ENCODE measurements at regions not wholly inside any gene's neighbourhood (a gene's known extent, or its start where the extent isn't known, plus 50 kb on each side); places are given as distances from the start of the nearest gene placed in this dataset.
A peak's percentile ranks its signal among the peaks of the same experiment; 100 is the strongest.

DNA sequence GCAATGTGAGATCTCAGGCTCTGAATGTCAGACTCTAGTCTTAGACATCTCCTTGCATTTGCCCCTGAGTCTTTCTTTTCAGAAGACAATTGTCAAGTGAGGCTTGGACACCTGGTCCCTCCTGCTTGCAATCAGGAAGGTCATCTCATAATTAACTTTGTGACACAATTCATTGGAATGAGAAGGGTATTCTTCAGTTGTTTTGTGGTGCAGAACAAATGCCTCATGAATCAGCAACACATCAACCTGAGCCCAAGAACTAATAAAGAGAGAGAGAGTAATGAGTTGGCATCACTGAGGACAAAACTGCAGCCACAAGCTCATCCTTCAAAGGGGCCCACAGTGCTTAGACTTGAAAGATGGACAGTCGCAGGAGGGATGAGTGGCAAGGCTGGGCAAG is 375.8 kb downstream of the INSC start:
- DNase-seq, result no peak

DNA sequence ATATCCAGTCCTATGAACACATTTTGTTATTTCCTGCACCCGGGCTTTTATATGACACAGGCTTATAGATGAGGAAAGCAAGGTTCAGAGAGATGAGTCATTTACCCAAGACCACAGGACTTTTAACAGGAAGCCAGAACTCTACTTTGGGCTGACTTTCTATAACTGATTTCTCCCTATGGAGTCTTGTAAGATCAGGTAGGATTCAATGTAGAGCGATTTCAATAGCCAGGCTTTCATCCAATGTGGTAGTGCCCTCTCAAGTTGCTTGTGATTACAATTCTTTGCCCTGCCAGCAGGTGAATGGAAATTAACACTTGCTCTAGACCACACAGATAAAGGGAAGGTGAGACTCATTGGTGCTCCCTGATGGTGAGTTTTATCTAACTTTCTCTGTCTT is 378.3 kb downstream of the INSC start:
- no peak for DNase-seq

DNA sequence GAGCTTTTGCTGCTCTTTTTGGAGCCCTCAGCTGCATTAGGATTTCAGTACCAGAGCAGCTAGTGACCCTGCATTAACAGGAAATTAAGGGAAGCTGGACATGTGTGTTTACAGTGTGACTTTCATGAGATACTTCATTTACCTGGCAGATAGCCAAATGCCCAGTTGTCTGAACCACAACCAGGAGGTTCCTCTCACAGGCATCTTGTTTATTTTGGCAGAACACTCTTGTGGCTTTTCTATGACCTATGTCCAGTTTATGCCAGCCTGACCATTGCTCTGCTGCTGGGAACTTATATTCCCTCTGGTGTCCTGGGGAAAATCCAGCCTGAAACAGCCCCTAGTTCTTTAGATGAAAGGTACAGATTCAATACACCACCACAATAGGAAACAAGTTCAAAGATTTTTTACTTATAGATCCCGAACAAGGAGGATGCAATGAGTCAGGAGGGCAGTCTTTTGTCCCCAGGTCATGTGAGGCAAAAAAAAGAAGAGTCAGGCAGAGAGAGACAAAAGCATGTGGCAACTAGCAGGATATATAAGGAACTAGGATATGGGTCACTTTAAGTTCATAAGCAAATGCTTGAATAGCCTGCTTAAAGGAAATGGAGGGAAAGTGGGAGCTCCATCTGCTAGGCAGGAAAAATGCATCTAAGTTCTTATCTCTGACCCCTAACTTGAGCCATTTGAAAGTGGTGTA is 379.3 kb downstream of the INSC start:
- peak; percentile 14 for DNase-seq

DNA sequence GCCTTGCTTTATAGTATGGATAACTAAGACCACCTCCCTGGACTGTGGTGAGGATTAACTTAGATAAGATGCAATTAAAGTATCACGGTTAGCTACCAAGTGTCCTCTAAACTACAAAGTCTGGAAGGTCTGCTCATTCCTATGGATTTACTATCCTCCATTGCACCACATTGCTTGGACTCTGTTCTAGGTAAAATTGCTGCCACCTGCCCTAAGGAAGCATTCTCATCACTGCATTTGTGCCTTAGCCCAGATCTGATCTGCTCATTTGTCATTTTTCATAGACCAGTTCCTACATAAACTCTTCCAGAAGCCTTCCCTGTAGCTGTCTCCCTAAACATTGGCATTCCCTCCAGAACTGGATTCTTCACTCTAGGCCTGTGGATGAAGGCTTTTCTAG is 380.0 kb downstream of the INSC start:
- DNase-seq, result no peak

DNA sequence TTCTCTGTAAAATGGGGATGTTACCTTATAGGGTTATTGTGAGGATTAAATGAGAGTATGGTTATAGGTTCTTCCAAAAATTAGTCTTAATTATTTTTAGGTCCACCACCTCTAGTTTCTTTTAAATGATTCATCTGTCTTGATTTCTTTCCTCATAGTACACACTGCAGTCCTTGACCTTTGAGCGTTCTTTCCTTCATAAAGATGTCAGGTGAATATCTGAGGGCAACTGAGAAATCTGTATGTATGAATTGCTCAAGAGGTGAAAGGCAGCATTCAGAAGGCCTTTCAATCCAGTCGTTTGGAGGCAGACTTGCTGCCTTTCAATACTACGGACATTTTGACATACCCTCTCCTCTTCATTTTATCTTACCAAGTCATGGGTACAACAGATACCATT is 380.7 kb downstream of the INSC start:
- no peak for DNase-seq

DNA sequence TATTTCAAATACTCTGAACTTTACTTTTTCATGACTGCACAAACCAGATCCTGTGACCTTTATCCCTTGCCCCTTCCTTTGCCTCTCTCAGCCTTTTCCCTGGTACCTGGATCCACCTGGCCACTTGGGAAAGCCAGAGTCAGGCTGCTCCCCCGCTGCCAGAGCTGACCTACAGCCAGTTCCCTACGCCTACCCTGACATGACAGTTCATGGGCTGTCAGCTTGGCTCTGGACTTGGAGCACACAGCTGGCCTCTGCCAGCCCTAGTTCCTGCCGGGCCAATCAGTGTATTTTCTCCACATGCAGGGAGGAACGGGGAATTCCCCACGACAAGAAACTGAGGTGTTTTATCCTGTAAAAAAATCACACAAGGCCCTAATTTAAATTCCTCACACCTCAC is 382.6 kb downstream of the INSC start:
- no peak for DNase-seq

DNA sequence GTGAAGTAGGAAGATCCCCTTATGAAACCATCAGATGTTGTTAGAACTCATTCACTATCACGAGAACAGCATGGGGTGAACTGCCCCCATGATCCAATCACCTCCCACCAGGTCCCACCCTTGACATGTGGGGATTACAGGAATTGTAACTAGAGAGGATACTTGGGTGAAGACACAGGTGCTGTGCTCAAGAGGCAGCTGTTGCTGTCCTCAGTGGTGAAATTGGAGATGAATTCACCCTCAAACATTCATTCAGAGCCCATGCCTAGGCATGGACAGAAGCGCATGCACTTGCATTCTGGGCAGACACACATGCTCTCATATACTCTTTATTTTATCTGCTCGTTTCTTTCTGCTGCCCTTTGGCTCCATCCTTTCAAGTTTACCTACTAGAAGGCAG is 385.0 kb downstream of the INSC start:
- DNase-seq, result no peak

DNA sequence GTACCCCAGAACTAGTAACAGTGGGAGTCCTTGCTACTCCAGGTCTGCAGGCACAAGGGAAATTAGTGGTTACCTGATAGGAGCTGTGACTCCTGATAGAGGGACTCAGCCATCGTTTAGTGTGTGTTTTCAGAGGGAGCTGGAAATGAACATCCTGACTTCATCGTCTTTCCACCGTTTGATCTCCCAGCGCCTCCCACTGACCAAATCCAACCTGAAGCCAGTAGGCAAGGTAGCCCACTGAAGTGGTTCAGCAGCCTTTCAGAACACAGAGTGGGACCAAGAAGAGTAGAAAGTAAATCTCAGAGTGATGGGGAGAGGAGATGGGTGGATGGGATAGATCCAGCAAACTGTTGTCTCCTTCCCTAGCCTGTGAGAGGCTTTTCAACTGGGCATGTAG is 385.9 kb downstream of the INSC start:
- no peak for DNase-seq

DNA sequence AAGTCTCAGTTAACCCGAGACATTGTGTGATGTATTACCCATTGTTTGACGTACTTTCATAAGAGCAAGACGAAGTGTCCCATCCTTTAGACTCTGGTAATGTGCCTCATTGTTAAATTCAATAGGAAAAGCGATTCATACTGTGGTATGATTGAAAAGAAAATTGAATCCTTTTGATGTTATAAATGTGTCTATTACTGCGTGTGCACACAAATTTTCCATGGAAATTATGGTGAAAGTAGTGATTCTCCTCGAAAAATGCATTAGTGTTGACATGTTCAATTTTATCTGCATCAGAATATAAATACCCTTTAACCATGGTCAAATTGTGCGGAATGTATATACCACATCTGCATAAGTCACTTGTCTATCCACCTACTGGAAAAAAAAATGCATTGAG is 386.8 kb downstream of the INSC start:
- no peak for DNase-seq

DNA sequence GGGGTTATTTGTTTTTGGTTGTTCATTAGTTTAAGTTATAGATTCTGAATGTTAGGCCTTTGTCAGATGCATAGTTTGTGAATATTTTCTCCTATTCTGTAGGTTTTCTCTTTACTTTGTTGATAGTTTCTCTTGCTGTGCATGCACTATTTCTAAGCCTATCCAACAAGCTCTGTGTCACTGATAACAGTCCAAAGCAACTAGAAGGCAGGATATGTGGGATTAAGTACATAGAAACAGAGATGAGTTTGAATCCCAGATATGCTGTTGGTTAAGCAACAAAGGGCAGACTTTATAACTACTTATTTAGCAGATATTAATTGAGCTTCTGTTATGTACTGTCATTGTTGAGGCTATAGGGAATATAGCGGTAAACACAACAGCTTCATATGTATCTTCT is 390.4 kb downstream of the INSC start:
- no peak for DNase-seq

DNA sequence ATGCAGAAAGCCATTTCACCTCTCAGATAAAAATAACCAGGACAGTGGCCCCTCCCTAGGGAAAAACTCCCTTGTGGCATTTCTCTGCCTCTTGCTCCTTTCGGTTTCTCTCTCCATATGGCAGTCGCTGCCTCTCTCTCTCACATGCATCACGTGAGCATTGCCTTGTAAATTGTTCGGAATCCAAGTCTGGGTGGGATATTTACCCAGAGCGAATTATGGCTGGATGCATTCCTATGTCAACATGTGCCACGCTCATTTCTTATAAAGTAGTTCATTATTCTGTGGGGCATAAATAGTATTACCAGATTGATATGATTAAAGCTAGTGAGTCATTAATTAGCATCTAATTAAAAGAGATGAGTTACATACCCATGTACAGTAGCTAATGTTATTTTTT is 392.9 kb downstream of the INSC start:
- no peak for DNase-seq

DNA sequence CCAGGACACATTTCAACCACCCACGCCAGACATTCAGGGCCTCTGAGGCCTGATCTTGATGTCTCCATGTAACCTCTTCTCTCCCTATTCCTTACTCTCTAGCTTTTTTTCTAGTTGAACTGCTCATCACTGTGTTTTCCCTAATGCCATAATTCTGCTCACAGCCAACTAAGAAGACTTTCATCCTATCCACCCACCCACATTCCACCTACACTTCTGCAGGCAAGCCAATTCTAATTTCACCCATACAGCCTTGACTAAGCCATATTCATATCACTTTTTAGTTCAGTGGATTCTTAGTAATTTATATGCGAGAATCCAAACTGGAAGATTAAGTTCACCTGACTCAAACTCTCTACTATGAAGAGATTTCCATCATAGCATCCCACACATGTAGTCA is 394.4 kb downstream of the INSC start:
- DNase-seq, result no peak

DNA sequence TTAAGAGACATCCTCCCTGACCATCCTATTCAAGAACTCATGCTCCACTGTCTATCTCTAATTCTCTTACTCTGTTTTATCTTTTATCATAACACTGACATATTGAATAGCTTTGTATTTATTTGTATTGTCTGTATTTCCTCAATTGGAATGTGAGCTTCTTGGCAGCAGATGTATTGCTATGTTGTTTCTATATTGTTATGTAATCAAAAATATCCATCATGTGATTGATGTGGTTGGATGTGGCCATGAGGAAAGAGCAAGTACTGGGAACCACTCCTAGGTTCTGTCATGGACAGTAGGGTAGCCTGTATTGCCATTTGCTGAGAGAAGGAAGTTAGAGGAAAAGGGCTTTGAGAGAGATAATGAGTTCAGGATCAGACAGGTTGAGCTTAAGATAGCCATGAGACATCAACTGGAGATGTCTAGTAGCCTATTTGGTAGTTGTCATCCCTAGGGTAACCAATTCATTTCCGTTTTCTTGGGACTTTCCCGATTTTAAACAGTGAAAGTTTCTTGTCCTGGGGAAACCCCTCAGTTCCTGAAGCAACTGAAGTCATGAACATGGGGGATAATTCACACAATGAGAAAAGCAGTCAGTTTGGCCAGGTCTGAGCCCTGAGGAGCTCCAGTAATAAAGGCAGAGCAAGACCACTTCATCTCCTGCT is 404.5 kb downstream of the INSC start:
- DNase-seq, result peak; percentile 13

DNA sequence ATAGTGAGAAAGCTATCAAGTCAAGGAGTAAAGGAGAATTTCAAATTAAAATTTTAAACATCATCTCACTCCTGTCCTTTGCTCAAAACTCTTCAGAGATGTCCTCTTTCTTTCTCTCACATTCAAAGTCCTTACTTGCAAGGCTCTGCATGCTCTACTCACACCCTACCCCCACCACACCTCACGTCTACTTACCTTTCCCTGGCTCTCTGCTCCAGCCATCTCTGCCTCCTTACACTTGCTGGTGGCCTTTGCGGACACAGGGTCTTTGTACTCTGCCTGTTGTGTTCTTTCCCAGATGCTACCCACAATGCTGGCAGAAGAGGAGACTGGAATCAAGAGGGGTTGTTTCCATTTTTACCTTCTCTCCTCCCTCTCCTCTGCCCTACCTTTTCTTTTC is 405.2 kb downstream of the INSC start:
- no peak for DNase-seq

DNA sequence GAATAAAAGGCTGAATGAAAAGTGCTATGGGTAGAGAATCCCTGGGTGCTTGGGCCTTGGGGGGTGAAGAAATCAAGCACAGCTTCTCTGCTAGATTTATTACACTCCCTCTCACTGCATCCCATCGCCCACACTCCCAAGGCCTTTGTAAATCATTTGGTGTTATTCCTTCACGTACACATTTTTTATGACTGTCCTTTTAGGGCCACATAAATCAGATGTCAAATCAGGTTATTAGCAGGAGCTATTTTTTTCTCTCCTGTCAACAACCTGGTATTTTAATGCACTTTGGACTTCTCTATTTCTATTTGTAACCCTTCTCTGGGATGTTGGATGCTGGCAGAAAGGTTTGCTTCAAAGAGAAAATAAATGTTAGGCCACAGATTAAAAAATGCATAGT is 408.8 kb downstream of the INSC start:
- no peak for DNase-seq

DNA sequence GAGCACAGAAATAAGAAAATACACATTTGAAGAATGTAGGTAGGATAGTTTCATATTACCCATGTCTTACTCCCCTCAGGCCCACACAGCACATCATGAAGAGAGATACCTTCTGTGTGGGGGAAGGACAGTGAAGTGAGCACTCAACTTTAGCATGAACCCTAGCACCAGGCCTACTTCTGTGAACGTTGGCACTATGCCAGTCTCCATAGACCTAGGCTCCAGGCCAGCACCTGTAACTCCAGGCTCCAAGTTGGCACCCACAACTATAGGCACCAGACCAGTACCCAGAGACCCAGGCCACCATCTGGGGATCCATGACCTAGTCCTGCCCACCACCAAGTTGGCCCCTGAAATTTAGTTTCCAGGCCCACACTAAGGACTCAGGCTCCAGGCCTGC is 410.9 kb downstream of the INSC start:
- DNase-seq, result no peak

DNA sequence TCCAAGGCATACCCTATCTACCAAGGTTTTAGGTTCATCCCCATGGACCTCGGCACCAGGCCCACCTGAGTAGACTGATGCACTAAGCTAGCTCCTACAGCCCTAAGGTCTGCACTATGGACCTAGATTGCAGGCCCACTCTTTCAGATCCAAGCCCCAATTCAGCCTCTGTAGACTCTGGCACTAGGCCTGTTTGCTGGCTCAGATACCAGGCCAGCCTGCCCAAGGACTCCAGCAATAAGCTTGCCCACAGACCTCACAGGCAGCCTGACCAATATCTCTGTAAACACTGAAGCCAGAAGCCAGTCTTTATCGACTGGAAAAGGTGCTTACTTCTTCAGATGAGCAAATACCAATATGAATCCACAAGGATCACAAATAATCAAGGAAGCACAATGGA is 411.3 kb downstream of the INSC start:
- DNase-seq, result no peak

DNA sequence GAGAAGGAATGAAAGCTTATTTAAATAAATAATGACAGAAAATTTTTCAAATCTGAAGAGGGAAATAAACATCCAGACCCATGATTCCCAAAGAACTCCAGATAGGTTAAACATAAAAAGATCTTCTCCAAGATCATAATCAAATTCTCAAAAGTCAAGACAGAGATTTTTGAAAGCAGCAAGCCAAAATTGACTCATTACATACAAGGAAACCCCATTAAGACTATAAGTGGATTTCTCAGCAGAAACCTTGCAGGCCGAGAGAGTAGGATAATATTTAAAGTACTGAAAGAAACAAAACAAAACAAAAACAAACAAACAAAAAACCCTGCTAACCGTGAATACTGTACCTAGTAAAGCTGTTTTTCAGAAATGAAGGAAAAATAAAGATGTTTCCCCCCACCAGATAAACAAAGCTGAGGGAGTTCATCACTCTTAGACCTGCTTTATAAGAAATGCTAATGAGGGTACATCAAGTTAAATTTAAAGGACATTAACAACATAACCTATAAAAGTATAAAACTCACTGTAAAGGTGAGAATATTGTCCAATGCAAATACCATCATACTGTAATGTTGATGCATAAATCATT is 412.2 kb downstream of the INSC start:
- DNase-seq, result no peak

DNA sequence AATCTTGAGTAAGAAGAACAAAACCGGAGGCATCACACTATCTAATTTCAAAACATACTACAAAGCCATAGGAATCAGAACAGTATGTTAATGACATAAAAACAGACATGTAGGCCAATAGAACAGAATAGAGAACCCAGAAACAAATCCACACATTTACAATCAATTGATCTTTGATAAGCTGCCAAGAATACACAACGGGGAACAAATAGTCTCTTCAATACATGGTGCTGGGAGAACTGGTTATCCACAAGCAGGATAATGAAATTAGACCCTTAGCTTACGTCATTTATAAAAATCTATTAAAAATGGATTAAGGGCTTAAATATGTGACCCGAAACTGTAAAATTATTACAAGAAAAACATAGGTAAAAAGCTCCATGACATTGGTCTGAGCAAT is 417.7 kb downstream of the INSC start:
- no peak for DNase-seq

DNA sequence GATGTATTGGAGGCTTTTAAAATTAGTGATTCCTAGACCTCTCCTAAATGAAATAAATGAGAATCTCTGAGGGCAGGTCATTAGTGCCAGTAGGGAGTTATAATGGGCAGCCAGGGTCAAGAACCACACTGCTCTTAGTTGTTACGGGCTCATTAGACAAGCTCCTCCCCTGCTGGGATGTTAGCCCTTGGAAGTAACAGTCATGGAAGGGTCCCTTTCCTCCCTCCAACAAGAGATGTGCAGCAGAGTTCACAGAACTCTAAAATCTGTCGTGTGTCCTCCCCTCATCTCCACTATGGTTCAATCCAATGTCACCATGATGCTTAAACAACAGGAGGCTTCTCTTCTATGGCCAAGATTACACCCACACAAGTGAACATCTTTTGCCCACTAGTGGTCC is 419.5 kb downstream of the INSC start:
- DNase-seq, result no peak

DNA sequence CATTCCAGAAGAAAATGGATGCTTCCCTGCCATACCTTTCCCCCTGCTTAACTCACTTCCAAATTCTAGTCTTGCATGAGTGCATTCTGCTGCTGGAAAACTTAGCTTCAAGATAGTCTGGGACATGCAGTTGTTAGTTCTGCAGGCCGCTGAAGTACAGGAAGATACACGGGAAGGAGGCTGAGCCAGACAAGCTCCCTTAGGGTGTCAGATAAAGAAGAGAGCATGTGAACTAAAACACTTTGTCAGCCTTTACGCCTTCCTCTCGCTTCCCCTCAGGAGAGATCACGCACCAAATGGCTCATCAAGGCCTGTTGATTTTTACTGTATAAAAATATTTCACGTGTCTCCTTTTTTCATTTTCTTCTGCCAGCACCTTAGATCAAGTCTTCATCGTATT is 420.7 kb downstream of the INSC start:
- DNase-seq, result no peak

DNA sequence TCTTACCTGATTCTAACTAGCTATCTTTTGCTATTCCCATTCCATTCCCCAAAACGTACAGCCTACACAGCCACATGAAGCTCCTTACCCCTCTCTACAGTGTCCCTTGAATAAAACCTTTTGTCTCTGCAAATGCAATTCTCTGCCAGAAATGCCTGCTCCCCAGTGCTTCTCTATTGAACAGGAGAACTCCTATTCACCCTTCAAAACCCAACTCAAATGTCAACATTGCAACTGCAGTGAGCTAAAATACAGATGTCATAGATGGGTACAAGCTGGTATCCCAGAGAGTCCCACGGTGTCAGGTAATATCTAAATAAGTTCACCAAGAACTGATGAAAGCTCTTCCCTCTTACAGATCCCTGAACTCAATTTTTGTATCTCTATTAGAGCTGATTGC is 421.7 kb downstream of the INSC start:
- no peak for DNase-seq

DNA sequence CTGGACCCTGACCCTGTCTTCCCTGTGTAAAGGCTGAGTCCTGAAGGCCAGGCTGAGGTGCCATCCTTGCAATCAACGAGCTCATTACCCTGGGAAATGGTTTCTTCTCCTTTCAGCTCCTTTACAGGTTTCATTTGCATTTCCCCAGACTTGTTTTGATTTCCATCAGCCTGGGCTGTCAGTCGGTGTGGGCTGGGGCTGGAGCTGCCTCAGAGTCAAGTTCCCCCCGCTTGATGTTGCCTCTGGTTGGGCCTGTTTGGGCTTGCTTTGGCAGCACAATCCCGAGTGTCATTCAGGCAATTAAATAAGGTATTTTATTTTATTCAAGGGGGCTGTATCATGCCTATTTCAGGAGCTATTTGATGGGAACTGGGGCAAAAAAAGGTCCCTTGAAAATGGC is 424.9 kb downstream of the INSC start:
- DNase-seq, result no peak

DNA sequence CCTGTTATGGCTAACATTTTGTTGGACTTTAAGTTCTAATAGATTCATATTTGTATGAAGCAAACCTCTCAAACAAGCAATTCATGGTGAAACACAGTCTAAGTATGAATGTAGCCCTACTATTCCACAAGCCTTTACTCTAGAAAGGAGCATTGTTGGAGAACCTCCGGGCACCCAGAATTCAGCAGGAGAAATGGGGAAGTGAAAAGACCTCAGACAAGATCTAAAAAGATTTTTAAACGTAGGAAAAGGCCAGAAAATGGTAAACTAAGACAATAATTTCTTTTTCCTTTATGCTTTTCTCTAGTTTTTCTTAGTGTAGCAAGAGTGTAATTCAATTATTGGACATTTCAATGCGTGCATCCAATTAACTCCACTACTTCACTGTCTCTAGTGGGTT is 426.4 kb downstream of the INSC start:
- DNase-seq, result peak; percentile 1

DNA sequence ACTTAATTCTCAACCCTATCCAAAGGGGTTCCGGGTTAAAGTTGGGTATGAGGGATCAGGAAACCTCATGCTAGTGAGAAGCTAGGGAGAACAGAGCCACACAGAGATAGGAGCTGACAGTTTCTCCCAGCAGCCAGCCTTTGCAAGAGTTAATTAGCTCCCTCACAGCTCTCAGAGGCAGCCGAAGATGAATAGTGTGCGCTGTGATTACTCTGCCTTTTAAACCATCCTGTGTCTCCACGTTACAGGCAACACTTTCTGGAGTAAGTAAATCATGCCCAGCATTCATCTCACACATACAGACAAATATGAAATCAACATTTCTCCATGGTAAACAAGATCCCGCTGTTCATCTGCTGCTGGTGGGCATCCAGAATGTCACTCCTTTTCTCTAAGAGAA is 429.6 kb downstream of the INSC start:
- no peak for DNase-seq
